GM18909 (cell line): ENCODE measurements at regions not wholly inside any gene's neighbourhood (a gene's known extent, or its start where the extent isn't known, plus 50 kb on each side); places are given as distances from the start of the nearest gene placed in this dataset.

ENCODE experiments used
- ATAC-seq: cut with Tn5 transposase; IDR thresholded peaks from one replicate; pipeline ENCODE4 v1.9.1; 2021; ENCODE audit warnings: mild to moderate bottlenecking; ENCODE audit not compliant: unreplicated experiment, poor library complexity

- no peak for ATAC-seq
Measured at GRCh38 chr5:73395256-73395655, 53.3 kb downstream of the FOXD1 start.

- ATAC-seq, result no peak
Measured at GRCh38 chr5:73394610-73395009, 54.0 kb downstream of the FOXD1 start.

- ATAC-seq, result no peak
Measured at GRCh38 chr5:73393611-73394489, 54.7 kb downstream of the FOXD1 start.

- ATAC-seq, result no peak
Measured at GRCh38 chr5:73392775-73393174, 55.8 kb downstream of the FOXD1 start.

GRCh38 chr5:73391441-73391881, 57.1 kb downstream of the FOXD1 start:
- ATAC-seq, result no peak

GRCh38 chr5:73390972-73391371, 57.6 kb downstream of the FOXD1 start:
- no peak for ATAC-seq

GRCh38 chr5:73388740-73389139, 59.8 kb downstream of the FOXD1 start:
- ATAC-seq, result no peak

GRCh38 chr5:73388306-73388684, 60.3 kb downstream of the FOXD1 start:
- no peak for ATAC-seq

- ATAC-seq, result peak; percentile 93
Measured at GRCh38 chr5:73387601-73388305, 60.8 kb downstream of the FOXD1 start.

- peak; percentile 46 for ATAC-seq
Measured at GRCh38 chr5:73387149-73387591, 61.4 kb downstream of the FOXD1 start.

GRCh38 chr5:73384861-73385260, 63.7 kb downstream of the FOXD1 start:
- no peak for ATAC-seq

- no peak for ATAC-seq
Measured at GRCh38 chr5:73382401-73382740, 66.2 kb downstream of the FOXD1 start.

- ATAC-seq, result no peak
Measured at GRCh38 chr5:73381590-73382400, 66.8 kb downstream of the FOXD1 start.

- no peak for ATAC-seq
Measured at GRCh38 chr5:73380710-73381589, 67.6 kb downstream of the FOXD1 start.

GRCh38 chr5:73380041-73380440, 68.5 kb downstream of the FOXD1 start:
- ATAC-seq, result no peak

- no peak for ATAC-seq
Measured at GRCh38 chr5:73379435-73379834, 69.1 kb downstream of the FOXD1 start.

- no peak for ATAC-seq
Measured at GRCh38 chr5:73378765-73379164, 69.8 kb downstream of the FOXD1 start.

- ATAC-seq, result no peak
Measured at GRCh38 chr5:73378070-73378469, 70.5 kb downstream of the FOXD1 start.

- ATAC-seq, result no peak
Measured at GRCh38 chr5:73376618-73377170, 71.9 kb downstream of the FOXD1 start.

- no peak for ATAC-seq
Measured at GRCh38 chr5:73375949-73376348, 72.6 kb downstream of the FOXD1 start.
